Right lung (tissue), 2 donors: ENCODE measurements at regions not wholly inside any gene's neighbourhood (a gene's known extent, or its start where the extent isn't known, plus 50 kb on each side); places are given as distances from the start of the nearest gene placed in this dataset.
"Not testable (repeated sequence)": the region's sequence is repeated elsewhere in the genome, so short reads cannot be mapped to it uniquely, and the experiment has no call there.

ENCODE experiments used
- DNase-seq, 2 donors: peaks; one replicate each; pipeline ENCODE4 v3.0.0-alpha.2; 2013

- DNase-seq: not testable (repeated sequence)
Observed at GRCh38 chr2:131639001-131639620, 111.4 kb downstream of the CCDC74A start.

- DNase-seq: no peak
Observed at GRCh38 chr2:131641414-131642206, 113.9 kb downstream of the CCDC74A start.

GRCh38 chr2:131643180-131643579 is 115.5 kb downstream of the CCDC74A start:
- DNase-seq: not testable (repeated sequence)

GRCh38 chr2:131645177-131645765 is 117.6 kb downstream of the CCDC74A start:
- no peak for DNase-seq

- DNase-seq: not testable (repeated sequence)
Observed at GRCh38 chr2:131646220-131646619, 118.5 kb downstream of the CCDC74A start.

GRCh38 chr2:131646669-131647297 is 119.1 kb downstream of the CCDC74A start:
- DNase-seq: no peak

GRCh38 chr2:131648565-131648964 is 120.9 kb downstream of the CCDC74A start:
- not testable (repeated sequence) for DNase-seq

GRCh38 chr2:131652246-131652645 is 124.6 kb downstream of the CCDC74A start:
- DNase-seq: not testable (repeated sequence)

GRCh38 chr2:131654107-131654506 is 126.4 kb downstream of the CCDC74A start:
- DNase-seq: not testable (repeated sequence)

GRCh38 chr2:131656816-131657633 is 129.3 kb downstream of the CCDC74A start:
- no peak for DNase-seq

GRCh38 chr2:131657895-131658768 is 130.4 kb downstream of the CCDC74A start:
- DNase-seq: no peak

GRCh38 chr2:131658769-131659131 is 131.1 kb downstream of the CCDC74A start:
- DNase-seq: no peak

- DNase-seq: no peak
Observed at GRCh38 chr2:131659168-131659572, 131.5 kb downstream of the CCDC74A start.

- DNase-seq: not testable (repeated sequence)
Observed at GRCh38 chr2:131661101-131661782, 133.6 kb downstream of the CCDC74A start.

- not testable (repeated sequence) for DNase-seq
Observed at GRCh38 chr2:131661884-131662535, 134.3 kb downstream of the CCDC74A start.

- DNase-seq: not testable (repeated sequence)
Observed at GRCh38 chr2:131663501-131663900, 135.8 kb downstream of the CCDC74A start.

GRCh38 chr2:131665716-131666115 is 138.0 kb downstream of the CCDC74A start:
- DNase-seq: not testable (repeated sequence)

- DNase-seq: not testable (repeated sequence)
Observed at GRCh38 chr2:131668794-131669540, 141.3 kb downstream of the CCDC74A start.
